ENCODE measurements at regions not wholly inside any gene's neighbourhood (a gene's known extent, or its start where the extent isn't known, plus 50 kb on each side); places are given as distances from the start of the nearest gene placed in this dataset.
A peak's percentile ranks its signal among the peaks of the same experiment; 100 is the strongest.

GRCh38 chr13:88862095-88862620, 1191.0 kb downstream of the SLITRK5 start:
- no peak for DNase-seq (ENCODE audit: low read depth in 2 of 2)

- DNase-seq (ENCODE audit: low read depth in 2 of 2): no peak
Measured at GRCh38 chr13:88863116-88863515, 1191.9 kb downstream of the SLITRK5 start.

GRCh38 chr13:88866195-88866594, 1195.0 kb downstream of the SLITRK5 start:
- DNase-seq (ENCODE audit: low read depth in 2 of 2): no peak

GRCh38 chr13:88883741-88884140, 1212.6 kb downstream of the SLITRK5 start:
- no peak for DNase-seq (ENCODE audit: low read depth in 2 of 2)

- no peak for DNase-seq (ENCODE audit: low read depth in 2 of 2)
Measured at GRCh38 chr13:88887045-88887662, 1216.0 kb downstream of the SLITRK5 start.

GRCh38 chr13:88895261-88895941, 1224.2 kb downstream of the SLITRK5 start:
- DNase-seq (ENCODE audit: low read depth in 2 of 2): no peak

- DNase-seq (ENCODE audit: low read depth in 2 of 2): no peak
Measured at GRCh38 chr13:88896466-88896865, 1225.3 kb downstream of the SLITRK5 start.

- no peak for DNase-seq (ENCODE audit: low read depth in 2 of 2)
Measured at GRCh38 chr13:88908961-88909441, 1237.8 kb downstream of the SLITRK5 start.

GRCh38 chr13:88919970-88920628, 1248.9 kb downstream of the SLITRK5 start:
- DNase-seq (ENCODE audit: low read depth in 2 of 2): peak in 1 of 2 donors; percentile 2

GRCh38 chr13:88925954-88926353, 1254.8 kb downstream of the SLITRK5 start:
- DNase-seq (ENCODE audit: low read depth in 2 of 2): no peak

- DNase-seq (ENCODE audit: low read depth in 2 of 2): no peak
Measured at GRCh38 chr13:88926890-88927502, 1255.8 kb downstream of the SLITRK5 start.

GRCh38 chr13:88932950-88933349, 1261.8 kb downstream of the SLITRK5 start:
- DNase-seq (ENCODE audit: low read depth in 2 of 2): no peak

GRCh38 chr13:88937384-88937783, 1266.2 kb downstream of the SLITRK5 start:
- no peak for DNase-seq (ENCODE audit: low read depth in 2 of 2)

GRCh38 chr13:88945793-88946192, 1274.6 kb downstream of the SLITRK5 start:
- DNase-seq (ENCODE audit: low read depth in 2 of 2): no peak

GRCh38 chr13:88948501-88948900, 1277.3 kb downstream of the SLITRK5 start:
- DNase-seq (ENCODE audit: low read depth in 2 of 2): no peak

- DNase-seq (ENCODE audit: low read depth in 2 of 2): no peak
Measured at GRCh38 chr13:88958821-88959220, 1287.7 kb downstream of the SLITRK5 start.

- no peak for DNase-seq (ENCODE audit: low read depth in 2 of 2)
Measured at GRCh38 chr13:88976466-88976865, 1305.3 kb downstream of the SLITRK5 start.

- no peak for DNase-seq (ENCODE audit: low read depth in 2 of 2)
Measured at GRCh38 chr13:88978607-88979006, 1307.4 kb downstream of the SLITRK5 start.

GRCh38 chr13:88979465-88980175, 1308.4 kb downstream of the SLITRK5 start:
- no peak for DNase-seq (ENCODE audit: low read depth in 2 of 2)

GRCh38 chr13:89003656-89004055, 1332.5 kb downstream of the SLITRK5 start:
- no peak for DNase-seq (ENCODE audit: low read depth in 2 of 2)

GRCh38 chr13:89011615-89012014, 1340.4 kb downstream of the SLITRK5 start:
- no peak for DNase-seq (ENCODE audit: low read depth in 2 of 2)

All from stimulated activated CD4-positive, alpha-beta T cell treated with anti-CD3 and anti-CD28 coated beads, Interleukin-1b, Interleukin-23, amount 100 ng/mL, for 4 hours (primary cell).